ENCODE measurements at regions not wholly inside any gene's neighbourhood (a gene's known extent, or its start where the extent isn't known, plus 50 kb on each side); places are given as distances from the start of the nearest gene placed in this dataset.

DNA sequence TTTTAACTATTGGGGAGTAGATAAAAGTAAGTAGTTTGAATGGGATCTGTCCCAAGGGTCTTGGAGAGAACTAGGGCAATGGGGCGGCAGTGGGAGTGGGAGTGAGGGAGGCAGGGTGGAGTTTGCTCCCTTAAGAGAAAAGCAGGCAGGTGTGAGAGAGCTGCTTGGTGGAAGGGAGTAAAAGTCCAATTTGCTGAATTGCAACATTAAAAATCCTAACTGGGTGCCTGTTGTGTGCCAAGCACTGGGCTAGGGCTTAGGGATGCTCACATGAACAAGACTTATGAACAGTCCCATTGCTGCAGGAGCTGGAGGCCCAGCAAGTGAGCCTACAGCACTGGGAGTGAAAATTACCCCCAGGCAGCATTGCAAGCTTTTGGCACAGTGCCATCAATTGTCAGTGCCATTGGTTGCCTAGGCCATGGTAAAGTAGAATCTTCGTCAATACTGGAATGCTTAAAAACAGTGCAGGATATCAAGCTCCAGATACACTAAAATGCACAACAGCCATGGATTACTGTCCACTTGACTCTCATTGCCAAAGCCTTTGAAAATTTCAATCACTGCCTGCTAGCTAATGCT is 277.7 kb upstream of the JARID2 start:
- TF ChIP-seq, protein P1, sequence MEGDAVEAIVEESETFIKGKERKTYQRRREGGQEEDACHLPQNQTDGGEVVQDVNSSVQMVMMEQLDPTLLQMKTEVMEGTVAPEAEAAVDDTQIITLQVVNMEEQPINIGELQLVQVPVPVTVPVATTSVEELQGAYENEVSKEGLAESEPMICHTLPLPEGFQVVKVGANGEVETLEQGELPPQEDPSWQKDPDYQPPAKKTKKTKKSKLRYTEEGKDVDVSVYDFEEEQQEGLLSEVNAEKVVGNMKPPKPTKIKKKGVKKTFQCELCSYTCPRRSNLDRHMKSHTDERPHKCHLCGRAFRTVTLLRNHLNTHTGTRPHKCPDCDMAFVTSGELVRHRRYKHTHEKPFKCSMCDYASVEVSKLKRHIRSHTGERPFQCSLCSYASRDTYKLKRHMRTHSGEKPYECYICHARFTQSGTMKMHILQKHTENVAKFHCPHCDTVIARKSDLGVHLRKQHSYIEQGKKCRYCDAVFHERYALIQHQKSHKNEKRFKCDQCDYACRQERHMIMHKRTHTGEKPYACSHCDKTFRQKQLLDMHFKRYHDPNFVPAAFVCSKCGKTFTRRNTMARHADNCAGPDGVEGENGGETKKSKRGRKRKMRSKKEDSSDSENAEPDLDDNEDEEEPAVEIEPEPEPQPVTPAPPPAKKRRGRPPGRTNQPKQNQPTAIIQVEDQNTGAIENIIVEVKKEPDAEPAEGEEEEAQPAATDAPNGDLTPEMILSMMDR (IDR thresholded peaks at IDR 0.05): no peak
- TF ChIP-seq POLR2A (IDR thresholded peaks at IDR 0.05): no peak
- TF ChIP-seq EP300 (IDR thresholded peaks at IDR 0.05): no peak
- TF ChIP-seq POLR2AphosphoS5 (IDR thresholded peaks at IDR 0.05): no peak

All from upper lobe of left lung (tissue), 4 donors.